ENCODE measurements at regions not wholly inside any gene's neighbourhood (a gene's known extent, or its start where the extent isn't known, plus 50 kb on each side); places are given as distances from the start of the nearest gene placed in this dataset.

GRCh38 chr5:84603568-84604185, 219.0 kb upstream of the EDIL3 start:
- peak; percentile 46 for DNase-seq (ENCODE audit: low read depth)

DNA sequence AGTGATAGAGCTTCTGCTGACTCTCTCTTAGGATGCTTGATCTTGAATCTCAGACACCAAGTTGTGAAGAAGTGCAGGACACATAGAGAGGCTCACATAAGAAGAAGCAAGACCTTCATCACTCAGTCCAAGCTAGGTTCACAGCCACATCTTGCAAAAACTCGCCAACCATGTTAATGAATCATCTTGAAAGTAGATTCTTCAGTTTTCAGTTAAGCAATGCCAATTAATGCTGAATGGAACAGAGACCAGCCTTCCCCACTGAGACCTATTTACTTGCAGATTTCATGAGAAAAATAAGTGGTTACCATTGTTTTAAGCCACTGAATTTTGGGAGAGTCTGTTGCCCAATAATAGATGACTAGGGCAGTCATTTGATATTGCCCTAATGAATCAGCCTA, 217.7 kb upstream of the EDIL3 start:
- DNase-seq (ENCODE audit: low read depth) = no peak

DNA sequence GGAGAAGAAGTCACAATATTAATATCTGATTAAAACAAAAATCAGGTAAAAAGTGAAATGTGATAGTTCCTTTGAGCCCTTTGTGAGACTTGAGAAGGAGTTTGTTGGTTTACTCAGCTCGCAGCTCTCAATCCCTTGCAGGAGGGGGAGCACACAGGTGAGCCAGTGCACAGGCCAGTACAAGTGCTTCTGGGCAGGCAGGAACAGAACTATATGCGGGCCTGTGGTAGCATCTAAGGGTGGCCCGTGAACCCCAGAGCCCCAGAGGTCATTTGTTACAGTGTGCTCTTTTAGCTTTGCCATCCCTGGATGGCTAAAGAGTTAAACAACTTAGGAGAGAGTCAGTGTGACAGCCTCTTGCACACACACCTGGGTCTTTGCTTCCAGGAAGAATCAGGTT, 215.3 kb upstream of the EDIL3 start:
- DNase-seq (ENCODE audit: low read depth) = no peak

DNA sequence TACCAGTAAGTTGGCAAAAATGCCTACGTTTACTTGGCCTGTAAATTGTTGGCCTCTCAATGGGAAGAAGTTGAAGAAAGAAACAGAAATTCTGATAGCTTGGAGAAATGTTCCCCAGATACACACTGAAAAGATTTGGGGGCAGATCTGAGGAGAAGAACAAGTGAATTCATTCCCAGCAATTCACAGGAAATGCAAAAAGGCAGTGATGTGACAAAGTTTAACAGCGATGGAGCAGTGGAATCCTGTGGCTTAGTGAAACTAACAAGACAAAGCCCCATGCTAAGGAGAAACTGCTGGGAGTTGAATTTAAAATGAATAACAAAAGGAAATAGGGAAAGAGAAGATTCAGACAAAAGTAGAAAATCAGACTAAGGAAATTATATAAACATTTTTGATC, 213.2 kb upstream of the EDIL3 start:
- DNase-seq (ENCODE audit: low read depth) = no peak

- DNase-seq (ENCODE audit: low read depth) = no peak
Measured at GRCh38 chr5:84590629-84591028, 205.9 kb upstream of the EDIL3 start.

- DNase-seq (ENCODE audit: low read depth) = no peak
Measured at GRCh38 chr5:84589926-84590325, 205.2 kb upstream of the EDIL3 start.

DNA sequence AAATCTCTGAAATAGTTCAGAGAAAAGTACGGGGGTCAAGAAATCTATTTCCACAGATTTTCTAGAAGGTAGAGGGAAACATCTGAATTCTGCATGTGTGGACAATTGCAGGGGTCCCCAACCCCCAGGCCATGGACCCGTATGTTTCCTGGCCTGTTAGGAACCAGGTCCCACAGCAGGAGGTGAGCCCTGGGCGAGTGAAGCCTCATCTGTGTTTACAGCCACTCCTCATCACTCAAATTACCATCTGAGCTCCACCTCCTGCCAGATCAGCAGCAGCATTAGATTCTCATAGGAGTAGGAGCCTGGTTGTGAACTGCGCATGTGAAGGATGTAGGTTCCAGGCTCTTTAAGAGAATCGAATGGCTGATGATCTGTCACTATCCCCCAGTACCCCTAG, 200.5 kb upstream of the EDIL3 start:
- DNase-seq (ENCODE audit: low read depth) = no peak

GRCh38 chr5:84578226-84578625, 193.5 kb upstream of the EDIL3 start:
- DNase-seq (ENCODE audit: low read depth) = no peak

DNA sequence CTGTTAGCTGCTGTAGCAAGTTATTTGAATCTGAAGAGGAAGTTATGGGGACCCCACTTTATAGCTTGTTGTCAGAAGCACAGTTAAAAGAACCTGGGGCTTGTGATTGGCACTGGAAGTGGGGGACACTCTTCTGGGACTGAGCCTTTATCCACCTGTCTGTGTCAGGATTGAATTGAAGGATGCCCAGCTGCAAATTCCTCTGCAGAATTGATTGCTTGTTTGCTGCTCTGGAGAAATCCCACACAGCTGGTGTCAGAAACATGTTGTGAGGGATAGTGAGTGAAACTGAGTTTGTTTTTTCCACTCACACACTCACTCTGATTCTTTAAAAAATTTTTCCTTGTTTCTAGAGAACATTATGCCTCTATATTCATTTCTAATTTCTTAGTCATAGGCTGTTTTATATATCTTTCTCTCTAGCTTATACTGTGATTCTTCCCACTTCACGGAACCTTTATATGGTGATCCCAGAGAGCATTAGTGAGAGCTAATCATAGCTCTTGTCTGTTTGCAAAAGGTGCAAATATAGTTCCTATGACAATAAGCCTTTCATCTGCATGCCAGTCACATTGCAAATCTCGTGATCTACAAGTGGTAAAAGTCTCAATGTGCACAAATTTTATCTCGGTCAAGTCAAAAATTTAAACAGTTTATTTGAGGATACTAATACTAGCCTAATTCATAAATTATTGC, 188.5 kb upstream of the EDIL3 start:
- no peak for DNase-seq (ENCODE audit: low read depth)

GRCh38 chr5:84569307-84569706, 184.6 kb upstream of the EDIL3 start:
- no peak for DNase-seq (ENCODE audit: low read depth)

DNA sequence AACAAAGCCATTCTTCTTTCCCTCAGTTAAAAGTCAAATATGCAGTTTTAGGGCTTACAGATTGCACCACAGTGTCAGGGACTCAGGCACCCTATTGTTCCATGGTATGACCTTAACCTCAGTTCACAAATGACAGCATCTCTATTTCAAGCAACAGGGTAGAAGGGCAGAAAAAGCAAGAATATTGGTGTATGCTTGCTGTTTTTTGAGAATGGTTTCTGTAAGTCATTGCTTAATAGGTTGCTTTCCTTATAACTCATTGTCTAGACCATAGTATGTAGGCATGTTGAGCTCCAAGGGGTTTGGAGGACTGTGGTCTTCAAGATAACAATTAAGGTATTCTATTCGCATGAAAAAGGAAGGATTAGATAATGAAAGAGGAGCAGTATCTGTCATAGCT, 183.5 kb upstream of the EDIL3 start:
- DNase-seq (ENCODE audit: low read depth) = no peak

GRCh38 chr5:84565866-84566265, 181.2 kb upstream of the EDIL3 start:
- DNase-seq (ENCODE audit: low read depth) = no peak

- peak; percentile 24 for DNase-seq (ENCODE audit: low read depth)
Measured at GRCh38 chr5:84564321-84565075, 179.8 kb upstream of the EDIL3 start.

DNA sequence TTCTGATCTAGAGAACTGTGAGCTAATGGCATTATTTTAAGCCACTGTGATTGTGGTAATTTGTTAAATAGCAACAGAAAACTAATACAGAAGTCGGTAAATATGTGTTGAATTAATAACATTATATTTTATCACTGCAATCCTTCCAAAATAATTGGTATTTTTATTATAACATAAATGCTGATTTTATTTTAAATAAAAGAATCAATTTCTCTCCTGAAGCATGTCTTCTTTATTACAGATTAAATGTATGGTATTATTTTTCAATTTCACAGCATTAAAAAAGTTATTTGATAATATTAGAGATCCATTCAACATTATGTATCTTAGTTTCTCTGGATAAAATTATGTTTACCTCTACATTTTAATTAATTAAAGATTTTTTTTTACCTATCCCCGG, 165.5 kb upstream of the EDIL3 start:
- DNase-seq (ENCODE audit: low read depth) = no peak

DNA sequence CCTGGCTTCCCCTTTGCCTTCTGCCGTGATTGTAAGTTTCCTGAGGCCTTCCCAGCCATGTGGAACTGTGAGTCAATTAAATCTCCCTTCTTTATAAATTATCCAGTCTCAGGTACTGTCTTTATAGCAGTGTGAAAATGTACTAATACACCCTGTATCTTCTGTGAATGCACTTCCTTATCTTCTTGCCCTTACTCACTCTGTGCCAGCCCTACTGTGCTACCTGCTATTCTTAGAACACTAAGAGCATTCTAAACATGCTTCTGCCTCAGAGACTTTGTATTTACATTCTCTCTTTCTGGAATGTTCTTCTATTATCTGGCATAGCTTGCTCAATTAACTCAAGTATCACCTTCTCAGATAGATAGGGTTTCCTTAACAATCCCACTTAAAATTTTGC, 164.4 kb upstream of the EDIL3 start:
- no peak for DNase-seq (ENCODE audit: low read depth)

DNA sequence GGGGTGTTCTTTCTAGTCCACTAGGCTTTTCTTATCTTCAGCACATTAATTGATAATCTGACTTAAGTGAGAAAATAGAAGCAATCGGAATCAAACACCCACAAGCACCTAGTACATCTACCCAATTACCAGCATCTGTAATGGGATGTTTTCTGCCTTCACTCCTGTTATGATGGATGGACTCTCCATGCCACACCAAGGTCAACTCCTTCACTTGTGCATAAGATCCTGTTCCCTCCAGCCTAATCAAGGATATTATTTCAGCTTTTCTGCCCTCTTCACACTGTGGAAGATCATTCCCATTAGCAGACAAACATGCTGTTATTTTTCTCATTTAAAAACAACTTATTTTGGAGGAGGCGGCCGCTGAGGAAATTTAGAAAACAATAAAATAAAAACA, 162.0 kb upstream of the EDIL3 start:
- no peak for DNase-seq (ENCODE audit: low read depth)

DNA sequence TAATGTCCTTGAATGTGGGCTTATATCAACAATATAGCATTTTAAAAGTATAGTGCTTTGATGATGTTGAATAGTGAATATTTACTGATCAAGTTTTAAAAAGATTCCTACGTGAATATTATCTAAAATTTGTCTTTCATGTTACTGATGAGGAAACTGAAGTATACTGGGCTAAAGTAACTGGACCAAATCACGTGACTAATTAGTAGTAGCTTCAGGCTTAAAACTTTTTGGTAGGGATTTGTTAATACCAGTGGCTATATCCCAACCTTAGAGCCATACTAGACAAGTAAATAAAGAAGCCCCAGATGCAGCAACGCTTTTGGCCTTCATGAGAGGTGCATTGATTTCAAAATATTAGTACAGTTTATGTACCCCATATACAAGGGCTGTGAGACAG, 152.1 kb upstream of the EDIL3 start:
- no peak for DNase-seq (ENCODE audit: low read depth)

DNA sequence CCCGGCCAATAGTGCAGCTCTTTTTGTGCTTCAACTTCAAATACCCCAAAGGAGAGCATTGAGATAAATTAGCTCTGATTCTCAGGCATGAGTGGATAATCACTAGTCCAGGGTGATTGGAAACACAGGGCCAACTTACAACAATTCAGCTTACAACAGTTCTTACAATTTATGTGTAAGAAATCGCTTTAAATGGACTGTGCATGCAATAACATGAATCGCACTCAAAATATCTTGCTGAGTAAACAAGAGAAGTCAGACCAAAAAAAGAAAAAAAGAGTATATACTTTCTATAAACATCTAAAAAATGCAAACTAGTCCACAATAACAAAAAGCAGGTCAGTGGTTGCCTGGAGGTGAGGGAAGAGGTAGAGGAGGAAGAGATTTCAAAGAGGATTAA, 150.6 kb upstream of the EDIL3 start:
- no peak for DNase-seq (ENCODE audit: low read depth)

- no peak for DNase-seq (ENCODE audit: low read depth)
Measured at GRCh38 chr5:84524491-84524890, 139.8 kb upstream of the EDIL3 start.

- no peak for DNase-seq (ENCODE audit: low read depth)
Measured at GRCh38 chr5:84518862-84519261, 134.2 kb upstream of the EDIL3 start.

- DNase-seq (ENCODE audit: low read depth) = no peak
Measured at GRCh38 chr5:84518370-84518769, 133.7 kb upstream of the EDIL3 start.

DNA sequence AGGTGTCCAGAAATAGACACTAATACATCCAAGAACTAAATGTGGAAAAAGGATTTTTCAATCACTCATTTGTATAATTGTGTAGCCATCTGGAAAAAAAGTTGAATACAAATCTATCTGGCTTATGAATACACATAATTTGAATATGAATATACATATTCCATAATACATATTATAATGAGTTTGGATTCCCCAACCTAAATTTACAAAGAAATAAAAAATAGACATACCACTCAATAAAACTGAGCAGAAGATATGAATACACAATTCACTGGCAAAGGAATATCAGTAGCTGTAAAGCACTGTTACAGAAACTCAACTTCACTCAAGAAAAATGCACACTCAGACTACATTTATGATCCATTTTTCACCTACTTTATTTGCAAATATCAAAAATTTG, 121.9 kb upstream of the EDIL3 start:
- DNase-seq (ENCODE audit: low read depth) = no peak

- no peak for DNase-seq (ENCODE audit: low read depth)
Measured at GRCh38 chr5:84494453-84494852, 109.8 kb upstream of the EDIL3 start.
